Type B pancreatic cell (in vitro differentiated cells): ENCODE measurements at regions not wholly inside any gene's neighbourhood (a gene's known extent, or its start where the extent isn't known, plus 50 kb on each side); places are given as distances from the start of the nearest gene placed in this dataset.

Experiments used
- DNase-seq: peaks from one replicate; pipeline ENCODE4 v3.0.0; 2021; ENCODE audit warnings: mixed read lengths; ENCODE audit not compliant: unreplicated experiment; ENCODE audit errors: extremely low spot score
- H3K27ac Mint-ChIP-seq: 2 replicates; pipeline ENCODE4 v1.8.0; 2021; ENCODE audit warnings: mild to moderate bottlenecking, mixed read lengths
- H3K27me3 Mint-ChIP-seq: 2 replicates; pipeline ENCODE4 v1.8.0; 2021; ENCODE audit warnings: mixed read lengths
- H3K36me3 Mint-ChIP-seq: 2 replicates; pipeline ENCODE4 v1.8.0; 2021; ENCODE audit warnings: mixed read lengths
- H3K4me1 Mint-ChIP-seq: one replicate; pipeline ENCODE4 v1.8.0; 2021; ENCODE audit warnings: mixed read lengths; ENCODE audit not compliant: unreplicated experiment
- H3K4me3 Mint-ChIP-seq: 2 replicates; pipeline ENCODE4 v1.8.0; 2021; ENCODE audit warnings: mild to moderate bottlenecking, mixed read lengths
- H3K9me3 Mint-ChIP-seq: 2 replicates; pipeline ENCODE4 v1.8.0; 2021; ENCODE audit warnings: mixed read lengths
- CTCF ChIP-seq: fragments of 200-600 bp; sonication (generic); conservative IDR thresholded peaks from 2 replicates; pipeline ENCODE4 v1.5.0; 2021; ENCODE audit warnings: antibody characterized with exemption, mild to moderate bottlenecking

GRCh38 chr20:48154040-48154765 is 368.9 kb upstream of the SULF2 start:
- Mint-ChIP-seq H3K27ac (peak overlapping the region; percentile 27), H3K9me3 (peaks cover 3% of the 10 kb centered on the region), H3K4me1 (peaks cover 22% of the 10 kb centered on the region), H3K27me3 (peaks cover 6% of the 10 kb centered on the region), H3K4me3 (no peak overlapping the region), H3K36me3 (no peaks in the 10 kb centered on the region)
- no peak for TF ChIP-seq CTCF
- DNase-seq: no peak

GRCh38 chr20:48153523-48153922 is 368.2 kb upstream of the SULF2 start:
- peak overlapping the region; percentile 27 for H3K27ac Mint-ChIP-seq
- H3K9me3 Mint-ChIP-seq: peaks cover 3% of the 10 kb centered on the region
- H3K4me3 Mint-ChIP-seq: no peak overlapping the region
- DNase-seq: no peak
- H3K4me1 Mint-ChIP-seq: peaks cover 22% of the 10 kb centered on the region
- no peaks in the 10 kb centered on the region for H3K36me3 Mint-ChIP-seq
- no peak for TF ChIP-seq CTCF
- peaks cover 6% of the 10 kb centered on the region for H3K27me3 Mint-ChIP-seq

GRCh38 chr20:48153103-48153502 is 367.8 kb upstream of the SULF2 start:
- DNase-seq: no peak
- Mint-ChIP-seq H3K4me1 (peaks cover 22% of the 10 kb centered on the region), H3K9me3 (peaks cover 3% of the 10 kb centered on the region), H3K27me3 (peaks cover 6% of the 10 kb centered on the region), H3K36me3 (no peaks in the 10 kb centered on the region), H3K4me3 (no peak overlapping the region), H3K27ac (no peak overlapping the region)
- TF ChIP-seq CTCF: no peak

- no peak for DNase-seq
- Mint-ChIP-seq H3K9me3 (peaks cover 1% of the 10 kb centered on the region), H3K27me3 (peaks cover 10% of the 10 kb centered on the region), H3K4me3 (no peak overlapping the region), H3K4me1 (peaks cover 35% of the 10 kb centered on the region), H3K36me3 (no peaks in the 10 kb centered on the region), H3K27ac (no peak overlapping the region)
- TF ChIP-seq CTCF: no peak
These were observed 365.3 kb upstream of the SULF2 start for GRCh38 chr20:48150568-48150967.

- DNase-seq: no peak
- Mint-ChIP-seq H3K27ac (no peak overlapping the region), H3K4me3 (no peak overlapping the region), H3K4me1 (peaks cover 35% of the 10 kb centered on the region), H3K36me3 (no peaks in the 10 kb centered on the region), H3K9me3 (no peaks in the 10 kb centered on the region), H3K27me3 (peaks cover 12% of the 10 kb centered on the region)
- no peak for TF ChIP-seq CTCF
These were observed 364.6 kb upstream of the SULF2 start for GRCh38 chr20:48149902-48150301.
